ENCODE measurements at regions not wholly inside any gene's neighbourhood (a gene's known extent, or its start where the extent isn't known, plus 50 kb on each side); places are given as distances from the start of the nearest gene placed in this dataset.

- Histone ChIP-seq H3K36me3 (replicated peaks; ENCODE audit: insufficient read depth, low read depth) (no peaks in the 10 kb centered on the region), H3K27me3 (no peaks in the 10 kb centered on the region), H3K4me2 (no peak overlapping the region), H3K9me3 (ENCODE audit: low read depth) (no peaks in the 10 kb centered on the region), H3K79me2 (no peaks in the 10 kb centered on the region), H3K4me1 (ENCODE audit: insufficient read depth) (no peaks in the 10 kb centered on the region), H3K4me3 (no peak overlapping the region), H3K27ac (no peak overlapping the region), H3K9me2 (replicated peaks; ENCODE audit: insufficient read depth) (no peaks in the 10 kb centered on the region), H4K20me1 (ENCODE audit: insufficient read depth, poor library complexity, severe bottlenecking) (no peaks in the 10 kb centered on the region), H2AFZ (no peak overlapping the region)
- whole genome bisulfite sequencing (ENCODE audit: low lambda C conversion rate, missing lambda C conversion rate): 44% methylated on average over 5 of the region's 5 CpGs
- TF ChIP-seq EZH2phosphoT487 (IDR thresholded peaks at IDR 0.05; ENCODE audit: low read depth, severe bottlenecking, unreplicated experiment): no peak
- no peak for TF ChIP-seq EZH2 (IDR thresholded peaks at IDR 0.05; ENCODE audit: borderline replicate concordance)
- TF ChIP-seq CTCF (IDR thresholded peaks at IDR 0.05; ENCODE audit: poor library complexity): no peak
- DNase-seq (ENCODE audit: low spot score): no peak
These were observed 431.0 kb upstream of the ATP10A start for GRCh38 chr15:26294059-26294689.

GRCh38 chr15:26287381-26287780 is 424.3 kb upstream of the ATP10A start:
- Histone ChIP-seq H3K4me2 (no peak overlapping the region), H4K20me1 (ENCODE audit: insufficient read depth, poor library complexity, severe bottlenecking) (no peaks in the 10 kb centered on the region), H3K9me3 (ENCODE audit: low read depth) (no peaks in the 10 kb centered on the region), H3K27ac (no peak overlapping the region), H3K36me3 (replicated peaks; ENCODE audit: insufficient read depth, low read depth) (no peaks in the 10 kb centered on the region), H3K79me2 (no peaks in the 10 kb centered on the region), H3K27me3 (no peaks in the 10 kb centered on the region), H2AFZ (no peak overlapping the region), H3K9me2 (replicated peaks; ENCODE audit: insufficient read depth) (no peaks in the 10 kb centered on the region), H3K4me1 (ENCODE audit: insufficient read depth) (no peaks in the 10 kb centered on the region), H3K4me3 (no peak overlapping the region)
- no peak for DNase-seq (ENCODE audit: low spot score)
- no peak for TF ChIP-seq EZH2 (IDR thresholded peaks at IDR 0.05; ENCODE audit: borderline replicate concordance)
- no peak for TF ChIP-seq EZH2phosphoT487 (IDR thresholded peaks at IDR 0.05; ENCODE audit: low read depth, severe bottlenecking, unreplicated experiment)
- TF ChIP-seq CTCF (IDR thresholded peaks at IDR 0.05; ENCODE audit: poor library complexity): no peak

GRCh38 chr15:26280281-26280680 is 417.2 kb upstream of the ATP10A start:
- Histone ChIP-seq H3K36me3 (replicated peaks; ENCODE audit: insufficient read depth, low read depth) (no peaks in the 10 kb centered on the region), H4K20me1 (ENCODE audit: insufficient read depth, poor library complexity, severe bottlenecking) (no peaks in the 10 kb centered on the region), H3K79me2 (no peaks in the 10 kb centered on the region), H3K9me2 (replicated peaks; ENCODE audit: insufficient read depth) (no peaks in the 10 kb centered on the region), H3K27me3 (no peaks in the 10 kb centered on the region), H2AFZ (no peak overlapping the region), H3K4me2 (no peak overlapping the region), H3K9me3 (ENCODE audit: low read depth) (no peaks in the 10 kb centered on the region), H3K4me3 (no peak overlapping the region), H3K4me1 (ENCODE audit: insufficient read depth) (no peaks in the 10 kb centered on the region), H3K27ac (no peak overlapping the region)
- WGBS (ENCODE audit: low lambda C conversion rate, missing lambda C conversion rate): 86% methylated on average over 1 of the region's 1 CpG
- DNase-seq (ENCODE audit: low spot score): no peak
- TF ChIP-seq EZH2 (IDR thresholded peaks at IDR 0.05; ENCODE audit: borderline replicate concordance): no peak
- no peak for TF ChIP-seq CTCF (IDR thresholded peaks at IDR 0.05; ENCODE audit: poor library complexity)
- TF ChIP-seq EZH2phosphoT487 (IDR thresholded peaks at IDR 0.05; ENCODE audit: low read depth, severe bottlenecking, unreplicated experiment): no peak

GRCh38 chr15:26261966-26262365 is 398.8 kb upstream of the ATP10A start:
- 88% methylated on average over 6 of the region's 6 CpGs for WGBS (ENCODE audit: low lambda C conversion rate, missing lambda C conversion rate)
- no peak for DNase-seq (ENCODE audit: low spot score)

More at GRCh38 chr15:26261966-26262365, 398.8 kb upstream of the ATP10A start:
- no peak for TF ChIP-seq EZH2phosphoT487 (IDR thresholded peaks at IDR 0.05; ENCODE audit: low read depth, severe bottlenecking, unreplicated experiment)
- TF ChIP-seq EZH2 (IDR thresholded peaks at IDR 0.05; ENCODE audit: borderline replicate concordance): no peak
- TF ChIP-seq CTCF (IDR thresholded peaks at IDR 0.05; ENCODE audit: poor library complexity): no peak
- H3K4me2 ChIP-seq: no peak overlapping the region
- no peak overlapping the region for H3K4me3 ChIP-seq
- H3K4me1 ChIP-seq (ENCODE audit: insufficient read depth): no peaks in the 10 kb centered on the region
- H4K20me1 ChIP-seq (ENCODE audit: insufficient read depth, poor library complexity, severe bottlenecking): no peaks in the 10 kb centered on the region
- no peak overlapping the region for H2AFZ ChIP-seq
- H3K27me3 ChIP-seq: no peaks in the 10 kb centered on the region
- H3K9me3 ChIP-seq (ENCODE audit: low read depth): no peaks in the 10 kb centered on the region
- H3K27ac ChIP-seq: no peak overlapping the region
- no peaks in the 10 kb centered on the region for H3K9me2 ChIP-seq (replicated peaks; ENCODE audit: insufficient read depth)
- no peaks in the 10 kb centered on the region for H3K36me3 ChIP-seq (replicated peaks; ENCODE audit: insufficient read depth, low read depth)
- no peaks in the 10 kb centered on the region for H3K79me2 ChIP-seq

All from hepatocyte (in vitro differentiated cells).